ENCODE measurements at regions not wholly inside any gene's neighbourhood (a gene's known extent, or its start where the extent isn't known, plus 50 kb on each side); places are given as distances from the start of the nearest gene placed in this dataset.

DNA sequence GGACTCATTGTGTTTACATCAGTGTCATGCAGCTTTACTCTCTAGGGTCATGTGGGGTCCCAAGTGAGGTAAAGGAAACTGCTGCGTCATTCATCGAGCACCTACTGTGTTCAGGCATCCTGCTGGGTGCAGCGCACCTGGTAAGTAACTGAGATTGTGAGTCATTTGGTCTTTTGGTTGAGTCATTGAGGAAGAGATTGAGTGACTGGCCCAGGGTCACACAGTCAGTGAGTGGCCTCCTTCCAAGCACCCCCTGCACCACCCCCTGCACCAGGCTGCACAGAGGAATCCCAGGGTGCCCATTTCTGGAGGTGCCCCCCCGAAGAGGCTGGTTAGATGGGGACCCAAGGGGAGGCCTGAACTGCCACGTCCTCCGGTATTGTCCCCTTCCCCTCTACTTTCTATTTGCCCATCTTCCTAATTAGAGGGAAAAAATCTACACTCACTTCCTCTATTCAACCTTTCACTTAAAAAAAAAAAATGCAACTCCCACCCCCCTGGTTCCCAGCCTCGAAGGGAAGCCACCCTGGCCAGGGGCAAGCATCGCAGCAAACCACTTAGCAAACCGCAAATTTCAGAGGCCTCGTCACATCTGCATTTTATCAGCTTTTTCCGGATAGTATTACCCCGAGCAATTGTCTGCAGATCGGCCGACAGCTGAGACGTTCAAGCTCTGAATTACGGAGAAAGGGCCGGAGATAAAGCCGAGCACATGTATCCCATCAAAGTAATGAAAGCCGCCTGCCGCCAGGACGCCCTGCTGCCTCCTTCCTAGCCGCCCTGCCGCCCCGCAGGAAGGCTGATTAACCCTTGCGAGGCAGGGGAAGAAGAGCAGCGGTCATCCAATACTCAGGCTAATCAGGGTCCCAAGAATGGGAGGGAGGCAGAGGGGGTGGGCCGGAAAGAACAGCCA, 96.3 kb upstream of the MSX1 start:
- Histone ChIP-seq H3K27me3 (ENCODE audit: insufficient read depth, low read length) (no peaks in the 10 kb centered on the region), H2BK5ac (ENCODE audit: low read depth, low read length, poor library complexity) (peak overlapping the region; percentile 13), H3K4me3 (ENCODE audit: low read depth, low read length) (no peak overlapping the region), H3K79me1 (ENCODE audit: low read length) (peaks cover 20% of the 10 kb centered on the region), H2BK120ac (ENCODE audit: insufficient read depth, low read length, poor library complexity) (peak overlapping the region; percentile 61), H3K9me3 (ENCODE audit: insufficient read depth, low read depth, low read length) (no peaks in the 10 kb centered on the region), H4K91ac (ENCODE audit: low read depth, low read length) (peak overlapping the region; percentile 75), H4K12ac (ENCODE audit: low read depth, low read length) (no peak overlapping the region), H2AFZ (ENCODE audit: insufficient read depth, low read length, poor library complexity) (no peak overlapping the region), H3K4me2 (ENCODE audit: low read length) (peak overlapping the region; percentile 15), H3K27ac (ENCODE audit: low read depth, low read length) (peak overlapping the region; percentile 55), H3K36me3 (ENCODE audit: control insufficient read depth in 1 of 2, insufficient read depth in 2 of 2, low read length in 2 of 2) (no peaks in the 10 kb centered on the region), H3K4ac (ENCODE audit: low read depth, low read length) (no peak overlapping the region), H3K18ac (ENCODE audit: low read length) (peak overlapping the region; percentile 41), H3K79me2 (ENCODE audit: control insufficient read depth, insufficient read depth, low read length, poor library complexity) (peaks cover 3% of the 10 kb centered on the region), H2AK5ac (ENCODE audit: low read length) (peak overlapping the region; percentile 77), H3K9ac (ENCODE audit: low read length) (no peak overlapping the region), H4K8ac (ENCODE audit: low read depth, low read length) (no peak overlapping the region), H3K14ac (ENCODE audit: low read length) (peak overlapping the region; percentile 52), H2BK12ac (ENCODE audit: low read length) (peak overlapping the region; percentile 76), H3K23ac (ENCODE audit: low read length) (no peak overlapping the region), H3K4me1 (ENCODE audit: control insufficient read depth in 1 of 2, insufficient read depth in 2 of 2, low read length in 2 of 2) (peaks cover 29 to 40% of the 10 kb centered on the region in 2 experiments)
- DNase-seq: peak in 1 of 2 donors; percentile 4
- WGBS (ENCODE audit: extremely low coverage, insufficient coverage, insufficient read length): no CpG with 5 or more reads among the region's 27 CpGs

DNA sequence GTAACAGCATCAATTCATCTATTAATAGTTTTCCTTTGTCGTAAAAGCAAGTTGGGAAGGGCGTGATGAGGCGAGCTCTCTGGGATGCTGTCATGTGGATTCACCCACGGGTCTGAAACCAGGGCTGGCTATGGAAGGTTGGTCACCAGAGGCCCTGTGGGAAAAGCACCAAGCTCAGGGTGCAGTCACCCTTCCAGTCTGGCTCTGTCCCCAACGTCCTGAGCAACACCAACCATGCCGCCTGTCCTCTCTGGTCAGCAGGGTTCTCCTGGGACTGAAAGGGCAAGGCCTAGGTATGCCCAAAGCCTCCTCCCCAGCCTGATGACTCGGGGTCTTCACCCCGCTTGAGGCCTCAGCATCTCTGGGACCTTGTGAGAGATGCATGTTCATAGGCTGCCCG, 97.2 kb upstream of the MSX1 start:
- Histone ChIP-seq H3K4ac (ENCODE audit: low read depth, low read length) (no peak overlapping the region), H2BK120ac (ENCODE audit: insufficient read depth, low read length, poor library complexity) (peak overlapping the region; percentile 5), H4K8ac (ENCODE audit: low read depth, low read length) (peak overlapping the region; percentile 21), H2BK12ac (ENCODE audit: low read length) (peak overlapping the region; percentile 76), H3K18ac (ENCODE audit: low read length) (peak overlapping the region; percentile 41), H3K36me3 (ENCODE audit: control insufficient read depth in 1 of 2, insufficient read depth in 2 of 2, low read length in 2 of 2) (no peaks in the 10 kb centered on the region), H3K23ac (ENCODE audit: low read length) (no peak overlapping the region), H3K4me1 (ENCODE audit: control insufficient read depth in 1 of 2, insufficient read depth in 2 of 2, low read length in 2 of 2) (peaks cover 29 to 40% of the 10 kb centered on the region in 2 experiments), H2AFZ (ENCODE audit: insufficient read depth, low read length, poor library complexity) (no peak overlapping the region), H3K27me3 (ENCODE audit: insufficient read depth, low read length) (no peaks in the 10 kb centered on the region), H3K9ac (ENCODE audit: low read length) (no peak overlapping the region), H3K4me2 (ENCODE audit: low read length) (no peak overlapping the region), H2BK5ac (ENCODE audit: low read depth, low read length, poor library complexity) (peak overlapping the region; percentile 13), H3K79me2 (ENCODE audit: control insufficient read depth, insufficient read depth, low read length, poor library complexity) (peaks cover 3% of the 10 kb centered on the region), H3K9me3 (ENCODE audit: insufficient read depth, low read depth, low read length) (no peaks in the 10 kb centered on the region), H3K14ac (ENCODE audit: low read length) (peak overlapping the region; percentile 52), H3K79me1 (ENCODE audit: low read length) (peaks cover 20% of the 10 kb centered on the region), H3K27ac (ENCODE audit: low read depth, low read length) (no peak overlapping the region), H3K4me3 (ENCODE audit: low read depth, low read length) (no peak overlapping the region), H4K12ac (ENCODE audit: low read depth, low read length) (no peak overlapping the region), H4K91ac (ENCODE audit: low read depth, low read length) (peak overlapping the region; percentile 46), H2AK5ac (ENCODE audit: low read length) (peak overlapping the region; percentile 77)
- no CpG with 5 or more reads among the region's 9 CpGs for WGBS (ENCODE audit: extremely low coverage, insufficient coverage, insufficient read length)
- DNase-seq: no peak

DNA sequence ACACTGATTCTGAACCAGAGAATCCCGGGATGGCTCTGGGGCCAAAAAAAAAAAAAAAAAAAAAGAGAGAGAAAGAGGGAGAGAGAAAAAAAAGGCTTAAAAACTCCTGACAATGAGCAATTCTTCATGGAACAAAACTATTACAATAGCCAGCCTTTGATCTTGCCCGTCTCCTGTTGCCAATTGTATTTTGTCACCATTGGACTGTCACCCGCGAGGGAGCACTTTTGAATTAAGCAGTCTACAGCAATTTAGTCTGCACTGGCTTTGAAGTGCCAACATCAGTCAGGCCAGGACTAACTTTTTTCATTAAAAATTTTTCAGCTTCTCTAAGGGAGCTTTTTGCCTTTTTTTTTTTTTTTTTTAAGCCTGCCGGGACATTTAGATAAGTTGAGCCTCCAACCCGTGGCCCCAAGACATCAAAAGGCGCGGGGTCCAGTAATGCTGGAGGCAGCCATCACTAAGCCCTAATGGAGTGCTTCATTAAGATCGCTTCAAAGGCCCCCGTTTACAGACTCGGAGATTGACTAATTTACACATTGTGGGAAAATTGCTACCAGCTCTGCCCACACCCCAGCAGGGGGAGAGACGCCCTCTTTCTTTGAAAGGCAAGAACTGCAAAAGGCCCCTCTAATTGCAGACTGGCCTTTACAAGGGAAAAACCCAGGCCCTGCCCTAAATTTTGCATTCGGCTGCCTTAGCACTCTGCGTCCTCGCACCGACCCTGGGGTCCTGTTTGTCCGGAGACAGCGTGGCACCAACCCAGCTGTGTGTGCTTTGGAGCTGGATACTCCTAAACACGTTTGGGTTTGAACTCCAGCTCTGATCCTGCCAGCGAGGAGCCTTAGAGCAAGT, 98.1 kb upstream of the MSX1 start:
- Histone ChIP-seq H3K79me2 (ENCODE audit: control insufficient read depth, insufficient read depth, low read length, poor library complexity) (peaks cover 3% of the 10 kb centered on the region), H3K27ac (ENCODE audit: low read depth, low read length) (no peak overlapping the region), H3K4me2 (ENCODE audit: low read length) (no peak overlapping the region), H3K27me3 (ENCODE audit: insufficient read depth, low read length) (no peaks in the 10 kb centered on the region), H3K79me1 (ENCODE audit: low read length) (peaks cover 20% of the 10 kb centered on the region), H3K4ac (ENCODE audit: low read depth, low read length) (no peak overlapping the region), H3K23ac (ENCODE audit: low read length) (no peak overlapping the region), H4K12ac (ENCODE audit: low read depth, low read length) (no peak overlapping the region), H4K91ac (ENCODE audit: low read depth, low read length) (no peak overlapping the region), H2BK5ac (ENCODE audit: low read depth, low read length, poor library complexity) (no peak overlapping the region), H3K4me3 (ENCODE audit: low read depth, low read length) (no peak overlapping the region), H2AFZ (ENCODE audit: insufficient read depth, low read length, poor library complexity) (no peak overlapping the region), H3K36me3 (ENCODE audit: control insufficient read depth in 1 of 2, insufficient read depth in 2 of 2, low read length in 2 of 2) (no peaks in the 10 kb centered on the region), H2BK120ac (ENCODE audit: insufficient read depth, low read length, poor library complexity) (no peak overlapping the region), H4K8ac (ENCODE audit: low read depth, low read length) (no peak overlapping the region), H2BK12ac (ENCODE audit: low read length) (peak overlapping the region; percentile 7), H3K18ac (ENCODE audit: low read length) (no peak overlapping the region), H3K4me1 (ENCODE audit: control insufficient read depth in 1 of 2, insufficient read depth in 2 of 2, low read length in 2 of 2) (peaks cover 27 to 35% of the 10 kb centered on the region in 2 experiments), H3K9me3 (ENCODE audit: insufficient read depth, low read depth, low read length) (no peaks in the 10 kb centered on the region), H3K14ac (ENCODE audit: low read length) (no peak overlapping the region), H2AK5ac (ENCODE audit: low read length) (no peak overlapping the region), H3K9ac (ENCODE audit: low read length) (no peak overlapping the region)
- WGBS (ENCODE audit: extremely low coverage, insufficient coverage, insufficient read length): no CpG with 5 or more reads among the region's 20 CpGs
- no peak for DNase-seq

DNA sequence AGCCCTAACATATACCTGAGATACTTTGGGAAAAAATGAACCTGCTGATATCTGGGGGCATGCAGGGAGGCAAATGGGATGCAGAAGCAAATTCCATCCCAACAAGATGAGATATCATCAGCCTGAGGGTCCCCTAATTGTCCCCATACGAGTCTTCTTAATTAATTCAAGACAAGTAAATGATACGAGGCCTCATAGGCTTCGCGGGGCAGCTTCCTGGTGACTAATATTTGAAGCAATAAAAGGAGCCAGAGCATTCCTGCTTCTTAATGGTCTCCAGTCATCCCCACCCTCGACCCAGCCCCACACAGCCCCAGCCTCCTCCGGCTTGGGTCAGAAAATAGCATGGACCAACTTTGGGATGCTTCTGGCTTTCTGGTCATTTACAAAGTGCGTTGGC, 99.6 kb upstream of the MSX1 start:
- Histone ChIP-seq H2AK5ac (ENCODE audit: low read length) (no peak overlapping the region), H2AFZ (ENCODE audit: insufficient read depth, low read length, poor library complexity) (no peak overlapping the region), H2BK120ac (ENCODE audit: insufficient read depth, low read length, poor library complexity) (no peak overlapping the region), H4K12ac (ENCODE audit: low read depth, low read length) (no peak overlapping the region), H3K4me2 (ENCODE audit: low read length) (no peak overlapping the region), H3K79me2 (ENCODE audit: control insufficient read depth, insufficient read depth, low read length, poor library complexity) (no peaks in the 10 kb centered on the region), H3K18ac (ENCODE audit: low read length) (no peak overlapping the region), H3K4me1 (ENCODE audit: control insufficient read depth in 1 of 2, insufficient read depth in 2 of 2, low read length in 2 of 2) (peaks cover 18 to 27% of the 10 kb centered on the region in 2 experiments), H4K8ac (ENCODE audit: low read depth, low read length) (no peak overlapping the region), H3K4ac (ENCODE audit: low read depth, low read length) (no peak overlapping the region), H3K9ac (ENCODE audit: low read length) (no peak overlapping the region), H3K9me3 (ENCODE audit: insufficient read depth, low read depth, low read length) (no peaks in the 10 kb centered on the region), H3K27me3 (ENCODE audit: insufficient read depth, low read length) (no peaks in the 10 kb centered on the region), H3K23ac (ENCODE audit: low read length) (no peak overlapping the region), H3K14ac (ENCODE audit: low read length) (no peak overlapping the region), H3K4me3 (ENCODE audit: low read depth, low read length) (no peak overlapping the region), H2BK5ac (ENCODE audit: low read depth, low read length, poor library complexity) (no peak overlapping the region), H3K79me1 (ENCODE audit: low read length) (peaks cover 14% of the 10 kb centered on the region), H4K91ac (ENCODE audit: low read depth, low read length) (no peak overlapping the region), H3K27ac (ENCODE audit: low read depth, low read length) (no peak overlapping the region), H3K36me3 (ENCODE audit: control insufficient read depth in 1 of 2, insufficient read depth in 2 of 2, low read length in 2 of 2) (no peaks in the 10 kb centered on the region), H2BK12ac (ENCODE audit: low read length) (no peak overlapping the region)
- DNase-seq: no peak
- no CpG with 5 or more reads among the region's 7 CpGs for WGBS (ENCODE audit: extremely low coverage, insufficient coverage, insufficient read length)

Measured in trophoblast cell (in vitro differentiated cells and primary cell).